ES-I3 (cell line): ENCODE measurements at regions not wholly inside any gene's neighbourhood (a gene's known extent, or its start where the extent isn't known, plus 50 kb on each side); places are given as distances from the start of the nearest gene placed in this dataset.

Experiments
- H3K36me3 ChIP-seq: 2 replicates; pipeline ENCODE4 v1.6.1; 2013; ENCODE audit warnings: mild to moderate bottlenecking, low read length, control low read depth, moderate library complexity; ENCODE audit not compliant: insufficient read depth
- H3K4me1 ChIP-seq: 2 replicates; pipeline ENCODE4 v1.6.1; 2013; ENCODE audit warnings: mild to moderate bottlenecking, control low read depth, low read length; ENCODE audit not compliant: insufficient read depth
- H3K9ac ChIP-seq: 2 replicates; pipeline ENCODE4 v1.6.1; 2013; ENCODE audit warnings: low read depth, mild to moderate bottlenecking, low read length, moderate library complexity
- H3K9me3 ChIP-seq: 2 replicates; pipeline ENCODE4 v1.6.1; 2013; ENCODE audit warnings: mild to moderate bottlenecking, low read length, moderate library complexity; ENCODE audit not compliant: control insufficient read depth, insufficient read depth

GRCh38 chrX:40474645-40475044 is 106.1 kb upstream of the ATP6AP2 start:
- H3K4me1 ChIP-seq = peaks cover 36% of the 10 kb centered on the region
- peak overlapping the region; percentile 3; the same call in 1 of the 2 replicates for H3K9ac ChIP-seq
- H3K36me3 ChIP-seq = no peaks in the 10 kb centered on the region
- H3K9me3 ChIP-seq = no peaks in the 10 kb centered on the region

GRCh38 chrX:40474205-40474626 is 106.6 kb upstream of the ATP6AP2 start:
- Histone ChIP-seq H3K36me3 (no peaks in the 10 kb centered on the region), H3K9ac (peak overlapping the region; percentile 4; the same call in 1 of the 2 replicates), H3K9me3 (no peaks in the 10 kb centered on the region), H3K4me1 (peaks cover 36% of the 10 kb centered on the region)

- peaks cover 36% of the 10 kb centered on the region for H3K4me1 ChIP-seq
- H3K36me3 ChIP-seq = no peaks in the 10 kb centered on the region
- H3K9me3 ChIP-seq = no peaks in the 10 kb centered on the region
- no peak overlapping the region for H3K9ac ChIP-seq
Observed at GRCh38 chrX:40473460-40474204, 107.1 kb upstream of the ATP6AP2 start.

- Histone ChIP-seq H3K4me1 (peaks cover 39% of the 10 kb centered on the region), H3K9ac (no peak overlapping the region)
Observed at GRCh38 chrX:40471965-40472648, 108.7 kb upstream of the ATP6AP2 start.

GRCh38 chrX:40470830-40471429 is 109.8 kb upstream of the ATP6AP2 start:
- Histone ChIP-seq H3K4me1 (peaks cover 33% of the 10 kb centered on the region), H3K9me3 (no peaks in the 10 kb centered on the region), H3K36me3 (no peaks in the 10 kb centered on the region), H3K9ac (no peak overlapping the region)

More at GRCh38 chrX:40471965-40472648, 108.7 kb upstream of the ATP6AP2 start:
- Histone ChIP-seq H3K9me3 (no peaks in the 10 kb centered on the region), H3K36me3 (no peaks in the 10 kb centered on the region)

- H3K9me3 ChIP-seq = no peaks in the 10 kb centered on the region; the same call in 1 of the 2 replicates
- H3K9ac ChIP-seq = no peak overlapping the region
- H3K4me1 ChIP-seq = peaks cover 19% of the 10 kb centered on the region; the same call in 1 of the 2 replicates
- no peaks in the 10 kb centered on the region for H3K36me3 ChIP-seq
Observed at GRCh38 chrX:40469316-40469715, 111.5 kb upstream of the ATP6AP2 start.

- H3K4me1 ChIP-seq = peaks cover 12% of the 10 kb centered on the region; the same call in 1 of the 2 replicates
- H3K9ac ChIP-seq = no peak overlapping the region
- H3K9me3 ChIP-seq = no peaks in the 10 kb centered on the region; the same call in 1 of the 2 replicates
- H3K36me3 ChIP-seq = no peaks in the 10 kb centered on the region
Observed at GRCh38 chrX:40468033-40468846, 112.5 kb upstream of the ATP6AP2 start.

- H3K4me1 ChIP-seq = peaks cover 8% of the 10 kb centered on the region; the same call in 1 of the 2 replicates
- H3K9ac ChIP-seq = no peak overlapping the region
- H3K9me3 ChIP-seq = no peaks in the 10 kb centered on the region; the same call in 1 of the 2 replicates
- no peaks in the 10 kb centered on the region for H3K36me3 ChIP-seq
Observed at GRCh38 chrX:40467454-40467853, 113.3 kb upstream of the ATP6AP2 start.

- H3K9me3 ChIP-seq = no peaks in the 10 kb centered on the region; the same call in 1 of the 2 replicates
- no peak overlapping the region for H3K9ac ChIP-seq
- H3K4me1 ChIP-seq = peaks cover 3% of the 10 kb centered on the region; the same call in 1 of the 2 replicates
- H3K36me3 ChIP-seq = no peaks in the 10 kb centered on the region
Observed at GRCh38 chrX:40465735-40466551, 114.8 kb upstream of the ATP6AP2 start.

GRCh38 chrX:40462795-40463194 is 118.0 kb upstream of the ATP6AP2 start:
- no peaks in the 10 kb centered on the region; the same call in 1 of the 2 replicates for H3K9me3 ChIP-seq
- no peak overlapping the region for H3K9ac ChIP-seq
- H3K4me1 ChIP-seq = peaks cover 4% of the 10 kb centered on the region; the same call in 1 of the 2 replicates
- no peaks in the 10 kb centered on the region for H3K36me3 ChIP-seq

GRCh38 chrX:40460926-40461325 is 119.8 kb upstream of the ATP6AP2 start:
- Histone ChIP-seq H3K4me1 (peaks cover 4% of the 10 kb centered on the region; the same call in 1 of the 2 replicates), H3K9ac (no peak overlapping the region), H3K9me3 (peaks cover 2% of the 10 kb centered on the region; the same call in 1 of the 2 replicates), H3K36me3 (no peaks in the 10 kb centered on the region)

- Histone ChIP-seq H3K9me3 (peaks cover 2% of the 10 kb centered on the region; the same call in 1 of the 2 replicates), H3K9ac (no peak overlapping the region), H3K36me3 (no peaks in the 10 kb centered on the region), H3K4me1 (peaks cover 4% of the 10 kb centered on the region; the same call in 1 of the 2 replicates)
Observed at GRCh38 chrX:40459571-40460158, 121.1 kb upstream of the ATP6AP2 start.

GRCh38 chrX:40457406-40457805 is 123.4 kb upstream of the ATP6AP2 start:
- Histone ChIP-seq H3K9ac (no peak overlapping the region), H3K36me3 (no peaks in the 10 kb centered on the region), H3K9me3 (0 out of 2 replicates have a peak, but pooled peaks cover 2% of the 10 kb centered on the region), H3K4me1 (peaks cover 4% of the 10 kb centered on the region; the same call in 1 of the 2 replicates)
